ENCODE measurements at regions not wholly inside any gene's neighbourhood (a gene's known extent, or its start where the extent isn't known, plus 50 kb on each side); places are given as distances from the start of the nearest gene placed in this dataset.
"Not testable (repeated sequence)": the region's sequence is repeated elsewhere in the genome, so short reads cannot be mapped to it uniquely, and the experiment has no call there.

GRCh38 chr7:91767820-91768219, 112.7 kb downstream of the MTERF1 start:
- no peak for DNase-seq (ENCODE audit: low read depth)

GRCh38 chr7:91771394-91771793, 109.1 kb downstream of the MTERF1 start:
- no peak for DNase-seq (ENCODE audit: low read depth)

- peak; percentile 19 for DNase-seq (ENCODE audit: low read depth)
Measured at GRCh38 chr7:91771921-91772815, 108.3 kb downstream of the MTERF1 start.

- no peak for DNase-seq (ENCODE audit: low read depth)
Measured at GRCh38 chr7:91776171-91776570, 104.3 kb downstream of the MTERF1 start.

- DNase-seq (ENCODE audit: low read depth): no peak
Measured at GRCh38 chr7:91777522-91777921, 103.0 kb downstream of the MTERF1 start.

GRCh38 chr7:91778416-91778815, 102.1 kb downstream of the MTERF1 start:
- DNase-seq (ENCODE audit: low read depth): no peak

- no peak for DNase-seq (ENCODE audit: low read depth)
Measured at GRCh38 chr7:91780521-91780920, 100.0 kb downstream of the MTERF1 start.

- peak; percentile 54 for DNase-seq (ENCODE audit: low read depth)
Measured at GRCh38 chr7:91784469-91784868, 96.0 kb downstream of the MTERF1 start.

- DNase-seq (ENCODE audit: low read depth): no peak
Measured at GRCh38 chr7:91787931-91788330, 92.6 kb downstream of the MTERF1 start.

GRCh38 chr7:91789086-91789485, 91.4 kb downstream of the MTERF1 start:
- no peak for DNase-seq (ENCODE audit: low read depth)

GRCh38 chr7:91789558-91789957, 90.9 kb downstream of the MTERF1 start:
- DNase-seq (ENCODE audit: low read depth): no peak

- DNase-seq (ENCODE audit: low read depth): not testable (repeated sequence)
Measured at GRCh38 chr7:91790646-91791045, 89.9 kb downstream of the MTERF1 start.

- DNase-seq (ENCODE audit: low read depth): no peak
Measured at GRCh38 chr7:91796122-91796521, 84.4 kb downstream of the MTERF1 start.

- DNase-seq (ENCODE audit: low read depth): no peak
Measured at GRCh38 chr7:91798425-91798824, 82.1 kb downstream of the MTERF1 start.

GRCh38 chr7:91800389-91800788, 80.1 kb downstream of the MTERF1 start:
- DNase-seq (ENCODE audit: low read depth): no peak

GRCh38 chr7:91801331-91801983, 79.0 kb downstream of the MTERF1 start:
- no peak for DNase-seq (ENCODE audit: low read depth)

GRCh38 chr7:91811236-91811635, 69.3 kb downstream of the MTERF1 start:
- no peak for DNase-seq (ENCODE audit: low read depth)

GRCh38 chr7:91811641-91812040, 68.9 kb downstream of the MTERF1 start:
- no peak for DNase-seq (ENCODE audit: low read depth)

GRCh38 chr7:91812388-91812787, 68.1 kb downstream of the MTERF1 start:
- no peak for DNase-seq (ENCODE audit: low read depth)

GRCh38 chr7:91814189-91814588, 66.3 kb downstream of the MTERF1 start:
- DNase-seq (ENCODE audit: low read depth): no peak

Measured in M059J (cell line).